Activated CD8-positive, alpha-beta memory T cell treated with anti-CD3 and anti-CD28 coated beads for 36 hours (primary cell): ENCODE measurements at regions not wholly inside any gene's neighbourhood (a gene's known extent, or its start where the extent isn't known, plus 50 kb on each side); places are given as distances from the start of the nearest gene placed in this dataset.

Experiments used
- CTCF ChIA-PET: fragments of 350-600 bp; sonication (Branson Sonifier 250); formaldehyde crosslinking; loops from one replicate; lab custom pipeline; 2021; ENCODE audit warnings: antibody characterized with exemption; lab: Charles Lee
- POLR2A ChIA-PET: fragments of 350-600 bp; sonication (Branson Sonifier 250); formaldehyde crosslinking; loops from one replicate; lab custom pipeline; 2021; ENCODE audit warnings: antibody characterized with exemption; lab: Charles Lee

GRCh38 chr9:1455766-1456165, 405.6 kb downstream of the DMRT2 start:
- CTCF ChIA-PET, result no interaction called here
- POLR2A ChIA-PET, result no interaction called here

GRCh38 chr9:1456301-1457024, 406.3 kb downstream of the DMRT2 start:
- POLR2A ChIA-PET, result no interaction called here

GRCh38 chr9:1457460-1457859, 407.3 kb downstream of the DMRT2 start:
- ChIA-PET CTCF (no interaction called here), POLR2A (no interaction called here)

More at GRCh38 chr9:1456301-1457024, 406.3 kb downstream of the DMRT2 start:
- CTCF ChIA-PET, result no interaction called here

- CTCF ChIA-PET, result no interaction called here
- POLR2A ChIA-PET, result no interaction called here
These were observed 408.3 kb downstream of the DMRT2 start for GRCh38 chr9:1458503-1458902.

- POLR2A ChIA-PET, result interaction anchor here (0.7 kb wide), 1 partner anchor 416 kb away, joined by 4 read pairs; no protein-coding TSS in a partner anchor
- CTCF ChIA-PET, result interaction anchor here (0.6 to 1.0 kb wide), 2 partner anchors 146 to 1289 kb away, joined by 3 read pairs; no protein-coding TSS in a partner anchor
These were observed 410.1 kb downstream of the DMRT2 start for GRCh38 chr9:1460143-1460769.

- POLR2A ChIA-PET, result no interaction called here
- CTCF ChIA-PET, result no interaction called here
These were observed 411.7 kb downstream of the DMRT2 start for GRCh38 chr9:1461812-1462211.

GRCh38 chr9:1462626-1463308, 412.6 kb downstream of the DMRT2 start:
- POLR2A ChIA-PET, result no interaction called here
- CTCF ChIA-PET, result no interaction called here

- ChIA-PET POLR2A (no interaction called here), CTCF (no interaction called here)
These were observed 419.8 kb downstream of the DMRT2 start for GRCh38 chr9:1469996-1470395.

GRCh38 chr9:1473956-1474634, 423.9 kb downstream of the DMRT2 start:
- ChIA-PET POLR2A (no interaction called here), CTCF (no interaction called here)

- CTCF ChIA-PET, result no interaction called here
These were observed 424.5 kb downstream of the DMRT2 start for GRCh38 chr9:1474671-1475070.

GRCh38 chr9:1490341-1491232, 440.4 kb downstream of the DMRT2 start:
- ChIA-PET CTCF (no interaction called here), POLR2A (no interaction called here)

More at GRCh38 chr9:1474671-1475070, 424.5 kb downstream of the DMRT2 start:
- POLR2A ChIA-PET, result no interaction called here

- CTCF ChIA-PET, result no interaction called here
- POLR2A ChIA-PET, result no interaction called here
These were observed 442.0 kb downstream of the DMRT2 start for GRCh38 chr9:1492156-1492555.

- ChIA-PET POLR2A (no interaction called here), CTCF (no interaction called here)
These were observed 445.3 kb downstream of the DMRT2 start for GRCh38 chr9:1495282-1496030.

- ChIA-PET POLR2A (no interaction called here), CTCF (no interaction called here)
These were observed 455.3 kb downstream of the DMRT2 start for GRCh38 chr9:1505489-1505888.

- ChIA-PET POLR2A (no interaction called here), CTCF (no interaction called here)
These were observed 460.6 kb downstream of the DMRT2 start for GRCh38 chr9:1510712-1511111.

- POLR2A ChIA-PET, result interaction anchor here (0.6 kb wide), 1 partner anchor 537 kb away, joined by 3 read pairs; no protein-coding TSS in a partner anchor
- CTCF ChIA-PET, result no interaction called here
These were observed 462.9 kb downstream of the DMRT2 start for GRCh38 chr9:1513105-1513504.

- POLR2A ChIA-PET, result no interaction called here
- CTCF ChIA-PET, result no interaction called here
These were observed 464.1 kb downstream of the DMRT2 start for GRCh38 chr9:1514250-1514649.

GRCh38 chr9:1514776-1515363, 464.7 kb downstream of the DMRT2 start:
- CTCF ChIA-PET, result no interaction called here
- POLR2A ChIA-PET, result no interaction called here
